HG03378 (cell line): ENCODE measurements at regions not wholly inside any gene's neighbourhood (a gene's known extent, or its start where the extent isn't known, plus 50 kb on each side); places are given as distances from the start of the nearest gene placed in this dataset.
"Not testable (repeated sequence)": the region's sequence is repeated elsewhere in the genome, so short reads cannot be mapped to it uniquely, and the experiment has no call there.

Experiments
- ATAC-seq: cut with Tn5 transposase; IDR thresholded peaks from one replicate; pipeline ENCODE4 v1.9.1; 2021; ENCODE audit warnings: mild to moderate bottlenecking, moderate library complexity; ENCODE audit not compliant: unreplicated experiment

DNA sequence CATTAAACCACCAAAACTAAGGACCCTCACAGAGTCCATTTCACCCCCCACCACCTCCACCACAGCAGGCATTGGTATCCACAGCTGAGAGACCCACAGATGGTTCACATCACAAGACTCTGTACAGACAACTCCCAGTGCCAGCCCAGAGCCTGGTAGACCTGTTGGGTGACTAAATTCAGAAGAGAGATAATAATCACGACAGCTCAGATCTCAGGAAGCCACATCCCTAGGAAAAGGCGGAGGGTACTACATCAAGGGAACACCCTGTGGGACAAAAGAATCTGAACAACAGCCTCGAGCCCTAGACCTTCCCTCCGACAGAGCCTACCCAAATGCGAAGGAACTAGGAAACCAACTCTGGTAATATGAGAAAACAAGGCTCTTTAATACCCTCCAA is 51.4 kb upstream of the TMEM45B start:
- not testable (repeated sequence) for ATAC-seq
